Neural cell (in vitro differentiated cells): ENCODE measurements at regions not wholly inside any gene's neighbourhood (a gene's known extent, or its start where the extent isn't known, plus 50 kb on each side); places are given as distances from the start of the nearest gene placed in this dataset.

ENCODE experiments used
- H2AFZ ChIP-seq: fragments of 200-600, 300-800 bp; sonication (generic), shearing (Covaris generic); 2 replicates; pipeline ENCODE4 v1.6.0; 2014; ENCODE audit warnings: low read depth, mild to moderate bottlenecking, antibody characterized with exemption, low read length, moderate library complexity
- H3F3A ChIP-seq: fragments of 200-600 bp; shearing (Covaris generic); 2 replicates; pipeline ENCODE4 v1.6.1; 2016; ENCODE audit warnings: mild to moderate bottlenecking, moderate library complexity, mixed read lengths, antibody characterized with exemption, low read length; ENCODE audit not compliant: insufficient read depth, poor library complexity, severe bottlenecking
- H3K27ac ChIP-seq: fragments of 200-600, 300-800 bp; sonication (generic), shearing (Covaris generic); 2 replicates; pipeline ENCODE4 v1.5.1; 2014; ENCODE audit warnings: mild to moderate bottlenecking, low read length, moderate library complexity
- H3K27me3 ChIP-seq: fragments of 300-800, 200-600 bp; sonication (generic), shearing (Covaris generic); 2 replicates; pipeline ENCODE4 v1.6.0; 2014; ENCODE audit warnings: mild to moderate bottlenecking, low read depth, low read length, moderate library complexity; ENCODE audit not compliant: insufficient read depth
- H3K36me3 ChIP-seq: fragments of 300-800, 200-600 bp; sonication (generic), shearing (Covaris generic); 2 replicates; pipeline ENCODE4 v1.5.1; 2014; ENCODE audit warnings: mild to moderate bottlenecking, antibody characterized with exemption, low read length, moderate library complexity; ENCODE audit not compliant: insufficient read depth
- H3K4me2 ChIP-seq: fragments of 300-800, 200-600 bp; sonication (generic), shearing (Covaris generic); 2 replicates; pipeline ENCODE4 v1.6.0; 2014; ENCODE audit warnings: mild to moderate bottlenecking, low read length
- H3K4me3 ChIP-seq: fragments of 300-800, 200-600 bp; sonication (generic), shearing (Covaris generic); 2 replicates; pipeline ENCODE4 v1.5.1; 2014; ENCODE audit warnings: mild to moderate bottlenecking, low read length, moderate library complexity
- H3K79me2 ChIP-seq: fragments of 200-600 bp; shearing (Covaris generic); replicated peaks from 2 replicates; pipeline ENCODE4 v1.6.0; 2014; ENCODE audit warnings: mild to moderate bottlenecking, low read length, moderate library complexity; ENCODE audit not compliant: insufficient read depth
- H3K9ac ChIP-seq: fragments of 300-800, 200-600 bp; sonication (generic), shearing (Covaris generic); 2 replicates; pipeline ENCODE4 v1.6.1; 2016; ENCODE audit warnings: mild to moderate bottlenecking, low read length, mixed read lengths
- H3K9me2 ChIP-seq: fragments of 200-600 bp; shearing (Covaris generic); 2 replicates; pipeline ENCODE4 v1.6.1; 2016; ENCODE audit warnings: mild to moderate bottlenecking, low read length, mixed read lengths; ENCODE audit not compliant: insufficient read depth
- H3K9me3 ChIP-seq: fragments of 200-600, 300-800 bp; sonication (generic), shearing (Covaris generic); 2 replicates; pipeline ENCODE4 v1.6.1; 2016; ENCODE audit warnings: mild to moderate bottlenecking, mixed run types, low read length, moderate library complexity, mixed read lengths
- H4K20me1 ChIP-seq: fragments of 200-600 bp; shearing (Covaris generic); 2 replicates; pipeline ENCODE4 v1.6.1; 2016; ENCODE audit warnings: mild to moderate bottlenecking, mixed run types; ENCODE audit not compliant: insufficient read depth
- EP300 ChIP-seq: fragments of 450-650 bp; conservative IDR thresholded peaks from 2 replicates; pipeline ENCODE4 v1.6.1; 2014; ENCODE audit warnings: antibody characterized with exemption, mild to moderate bottlenecking, moderate library complexity; ENCODE audit not compliant: poor library complexity, severe bottlenecking
- EZH2 ChIP-seq: fragments of 200-600, 300-800 bp; shearing (Covaris generic), sonication (generic); IDR thresholded peaks from 2 replicates; pipeline ENCODE4 v1.6.1; 2014; ENCODE audit warnings: antibody characterized with exemption, low read length, borderline replicate concordance, mild to moderate bottlenecking; ENCODE audit not compliant: insufficient read depth, poor library complexity, severe bottlenecking
- MXI1 ChIP-seq: fragments of 450-650 bp; conservative IDR thresholded peaks from 2 replicates; pipeline ENCODE4 v1.6.1; 2014; ENCODE audit warnings: antibody characterized with exemption, mild to moderate bottlenecking; ENCODE audit not compliant: poor library complexity, severe bottlenecking
- POLR2AphosphoS5 ChIP-seq: IDR thresholded peaks from 2 replicates; pipeline ENCODE4 v1.6.1; 2012
- RAD21 ChIP-seq: fragments of 450-650 bp; conservative IDR thresholded peaks from 2 replicates; pipeline ENCODE4 v1.6.1; 2014; ENCODE audit warnings: antibody characterized with exemption, mild to moderate bottlenecking, moderate library complexity
- SMC3 ChIP-seq: fragments of 450-650 bp; conservative IDR thresholded peaks from 2 replicates; pipeline ENCODE4 v1.6.1; 2014; ENCODE audit warnings: antibody characterized with exemption, mild to moderate bottlenecking, moderate library complexity; ENCODE audit not compliant: poor library complexity
- TAF1 ChIP-seq: IDR thresholded peaks from 2 replicates; pipeline ENCODE4 v1.6.1; 2012; ENCODE audit warnings: low read depth
- TF ChIP-seq, protein P1 (sequence below): IDR thresholded peaks from 2 replicates; pipeline ENCODE4 v1.6.1; 2012; ENCODE audit warnings: borderline replicate concordance
- TF ChIP-seq, protein P2 (sequence below): fragments of 450-650 bp; IDR thresholded peaks from 2 replicates; pipeline ENCODE4 v1.5.1; 2014; ENCODE audit warnings: antibody characterized with exemption, mild to moderate bottlenecking, moderate library complexity; ENCODE audit not compliant: poor library complexity, severe bottlenecking

DNA sequence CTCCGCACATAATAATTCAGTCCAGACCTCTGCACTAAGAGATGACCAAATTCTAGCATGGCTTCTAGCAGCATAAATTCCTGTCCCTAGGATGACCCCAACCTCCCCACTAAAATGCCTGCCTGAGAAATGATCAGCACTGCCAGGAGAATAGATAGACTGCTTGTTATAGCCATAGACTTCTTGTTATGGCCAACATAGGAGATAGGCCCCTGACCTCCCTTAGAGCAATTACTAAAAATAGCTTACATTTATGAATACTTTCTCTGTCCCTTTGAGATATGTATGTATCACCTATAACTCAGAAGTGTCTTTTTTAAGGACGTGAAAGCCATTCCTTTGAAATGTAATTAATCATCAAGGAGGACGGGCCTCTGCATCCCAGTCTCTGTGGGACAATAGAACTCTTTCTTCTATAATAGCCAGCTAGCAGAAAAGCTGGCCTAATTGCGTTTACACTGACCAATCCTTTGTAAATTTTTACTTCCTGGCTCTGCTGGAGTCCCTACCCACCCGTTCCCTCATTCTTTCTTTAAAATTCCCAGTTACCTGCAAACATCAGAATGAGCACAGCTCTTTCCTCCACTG, 1002.7 kb downstream of the CDH18 start:
- H3K79me2 ChIP-seq: no peaks in the 10 kb centered on the region
- no peaks in the 10 kb centered on the region for H3K36me3 ChIP-seq
- no peaks in the 10 kb centered on the region for H4K20me1 ChIP-seq
- no peak overlapping the region for H3K4me2 ChIP-seq
- peaks cover 3% of the 10 kb centered on the region for H3K9me3 ChIP-seq
- no peak overlapping the region for H2AFZ ChIP-seq
- no peak for TF ChIP-seq SMC3
- no peak for TF ChIP-seq MXI1
- no peak for TF ChIP-seq POLR2AphosphoS5
- no peak for TF ChIP-seq RAD21
- TF ChIP-seq EZH2: no peak
- TF ChIP-seq, protein P1, sequence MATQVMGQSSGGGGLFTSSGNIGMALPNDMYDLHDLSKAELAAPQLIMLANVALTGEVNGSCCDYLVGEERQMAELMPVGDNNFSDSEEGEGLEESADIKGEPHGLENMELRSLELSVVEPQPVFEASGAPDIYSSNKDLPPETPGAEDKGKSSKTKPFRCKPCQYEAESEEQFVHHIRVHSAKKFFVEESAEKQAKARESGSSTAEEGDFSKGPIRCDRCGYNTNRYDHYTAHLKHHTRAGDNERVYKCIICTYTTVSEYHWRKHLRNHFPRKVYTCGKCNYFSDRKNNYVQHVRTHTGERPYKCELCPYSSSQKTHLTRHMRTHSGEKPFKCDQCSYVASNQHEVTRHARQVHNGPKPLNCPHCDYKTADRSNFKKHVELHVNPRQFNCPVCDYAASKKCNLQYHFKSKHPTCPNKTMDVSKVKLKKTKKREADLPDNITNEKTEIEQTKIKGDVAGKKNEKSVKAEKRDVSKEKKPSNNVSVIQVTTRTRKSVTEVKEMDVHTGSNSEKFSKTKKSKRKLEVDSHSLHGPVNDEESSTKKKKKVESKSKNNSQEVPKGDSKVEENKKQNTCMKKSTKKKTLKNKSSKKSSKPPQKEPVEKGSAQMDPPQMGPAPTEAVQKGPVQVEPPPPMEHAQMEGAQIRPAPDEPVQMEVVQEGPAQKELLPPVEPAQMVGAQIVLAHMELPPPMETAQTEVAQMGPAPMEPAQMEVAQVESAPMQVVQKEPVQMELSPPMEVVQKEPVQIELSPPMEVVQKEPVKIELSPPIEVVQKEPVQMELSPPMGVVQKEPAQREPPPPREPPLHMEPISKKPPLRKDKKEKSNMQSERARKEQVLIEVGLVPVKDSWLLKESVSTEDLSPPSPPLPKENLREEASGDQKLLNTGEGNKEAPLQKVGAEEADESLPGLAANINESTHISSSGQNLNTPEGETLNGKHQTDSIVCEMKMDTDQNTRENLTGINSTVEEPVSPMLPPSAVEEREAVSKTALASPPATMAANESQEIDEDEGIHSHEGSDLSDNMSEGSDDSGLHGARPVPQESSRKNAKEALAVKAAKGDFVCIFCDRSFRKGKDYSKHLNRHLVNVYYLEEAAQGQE: no peak
- no peak for TF ChIP-seq TAF1
- TF ChIP-seq, protein P2, sequence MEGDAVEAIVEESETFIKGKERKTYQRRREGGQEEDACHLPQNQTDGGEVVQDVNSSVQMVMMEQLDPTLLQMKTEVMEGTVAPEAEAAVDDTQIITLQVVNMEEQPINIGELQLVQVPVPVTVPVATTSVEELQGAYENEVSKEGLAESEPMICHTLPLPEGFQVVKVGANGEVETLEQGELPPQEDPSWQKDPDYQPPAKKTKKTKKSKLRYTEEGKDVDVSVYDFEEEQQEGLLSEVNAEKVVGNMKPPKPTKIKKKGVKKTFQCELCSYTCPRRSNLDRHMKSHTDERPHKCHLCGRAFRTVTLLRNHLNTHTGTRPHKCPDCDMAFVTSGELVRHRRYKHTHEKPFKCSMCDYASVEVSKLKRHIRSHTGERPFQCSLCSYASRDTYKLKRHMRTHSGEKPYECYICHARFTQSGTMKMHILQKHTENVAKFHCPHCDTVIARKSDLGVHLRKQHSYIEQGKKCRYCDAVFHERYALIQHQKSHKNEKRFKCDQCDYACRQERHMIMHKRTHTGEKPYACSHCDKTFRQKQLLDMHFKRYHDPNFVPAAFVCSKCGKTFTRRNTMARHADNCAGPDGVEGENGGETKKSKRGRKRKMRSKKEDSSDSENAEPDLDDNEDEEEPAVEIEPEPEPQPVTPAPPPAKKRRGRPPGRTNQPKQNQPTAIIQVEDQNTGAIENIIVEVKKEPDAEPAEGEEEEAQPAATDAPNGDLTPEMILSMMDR: no peak
- no peak for TF ChIP-seq EP300
- H3K27ac ChIP-seq: no peak overlapping the region
- H3F3A ChIP-seq: no peaks in the 10 kb centered on the region
- no peaks in the 10 kb centered on the region for H3K9me2 ChIP-seq
- no peaks in the 10 kb centered on the region for H3K27me3 ChIP-seq
- no peak overlapping the region for H3K9ac ChIP-seq
- H3K4me3 ChIP-seq: no peak overlapping the region

DNA sequence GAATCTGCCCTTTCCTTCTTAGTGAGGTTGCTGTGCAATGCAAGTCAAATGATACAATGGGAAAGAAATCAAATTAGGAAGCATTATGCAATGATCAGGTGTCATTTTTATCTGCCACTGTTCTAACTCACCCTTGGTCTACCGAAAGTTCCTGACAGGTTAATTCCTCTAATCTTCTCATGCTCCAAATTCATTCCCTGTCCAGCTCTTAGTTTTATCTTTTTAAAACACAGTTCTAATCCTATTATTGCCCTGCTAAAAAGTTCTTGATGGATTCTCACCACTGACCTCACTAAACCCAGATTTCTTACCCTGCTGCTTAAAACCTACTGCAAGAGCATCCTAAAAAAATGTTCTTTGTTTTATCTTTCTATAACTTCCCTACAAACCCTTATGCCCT, 1000.9 kb downstream of the CDH18 start:
- H3K9ac ChIP-seq: no peak overlapping the region
- H3K9me3 ChIP-seq: peaks cover 3% of the 10 kb centered on the region
- no peak overlapping the region for H3K4me3 ChIP-seq
- H3K27me3 ChIP-seq: no peaks in the 10 kb centered on the region
- H3K79me2 ChIP-seq: no peaks in the 10 kb centered on the region
- TF ChIP-seq EP300 (no peak), RAD21 (no peak), MXI1 (no peak), TAF1 (no peak), EZH2 (no peak), SMC3 (no peak), POLR2AphosphoS5 (no peak)
- TF ChIP-seq, protein P1: no peak
- TF ChIP-seq, protein P2: no peak
- H3K36me3 ChIP-seq: no peaks in the 10 kb centered on the region
- H3F3A ChIP-seq: no peaks in the 10 kb centered on the region
- no peak overlapping the region for H3K27ac ChIP-seq
- H4K20me1 ChIP-seq: no peaks in the 10 kb centered on the region
- no peaks in the 10 kb centered on the region for H3K9me2 ChIP-seq
- no peak overlapping the region for H2AFZ ChIP-seq
- no peak overlapping the region for H3K4me2 ChIP-seq
